OCI-LY3 (cell line): ENCODE measurements at regions not wholly inside any gene's neighbourhood (a gene's known extent, or its start where the extent isn't known, plus 50 kb on each side); places are given as distances from the start of the nearest gene placed in this dataset.

Experiments used
- H2AFZ ChIP-seq: fragments of 200-600, 300-600 bp; shearing (Covaris generic); 2 replicates; pipeline ENCODE4 v1.6.0; 2014; ENCODE audit warnings: antibody characterized with exemption, low read depth, low read length
- H3K27ac ChIP-seq: fragments of 200-600, 300-600 bp; sonication (generic); 2 replicates; pipeline ENCODE4 v1.5.1; 2014; ENCODE audit warnings: mild to moderate bottlenecking, low read length, moderate library complexity, mixed read lengths
- H3K27me3 ChIP-seq: fragments of 200-600, 300-600 bp; sonication (generic); 2 replicates; pipeline ENCODE4 v1.6.1; 2014; ENCODE audit warnings: low read depth, low read length, mixed read lengths
- H3K36me3 ChIP-seq: fragments of 200-600, 300-600 bp; sonication (generic); replicated peaks from 2 replicates; pipeline ENCODE3; 2014; ENCODE audit warnings: low read depth, low read length, mixed read lengths
- H3K4me1 ChIP-seq: fragments of 300-600, 200-600 bp; sonication (generic); 2 replicates; pipeline ENCODE4 v1.6.1; 2014; ENCODE audit warnings: low read length, mixed read lengths
- H3K4me2 ChIP-seq: fragments of 200-600, 300-600 bp; sonication (generic); 2 replicates; pipeline ENCODE4 v1.6.1; 2014; ENCODE audit warnings: low read length, mixed read lengths
- H3K4me3 ChIP-seq: fragments of 300-600, 200-600 bp; sonication (generic); 2 replicates; pipeline ENCODE4 v1.5.1; 2014; ENCODE audit warnings: antibody characterized with exemption, mild to moderate bottlenecking, low read length, moderate library complexity
- H3K79me2 ChIP-seq: fragments of 300-600, 200-600 bp; shearing (Covaris generic); 2 replicates; pipeline ENCODE4 v1.6.1; 2014; ENCODE audit warnings: mild to moderate bottlenecking, low read length, mixed read lengths
- H3K9ac ChIP-seq: fragments of 300-600, 200-600 bp; shearing (Covaris generic); 2 replicates; pipeline ENCODE4 v1.6.0; 2014; ENCODE audit warnings: mild to moderate bottlenecking, low read length, moderate library complexity
- H3K9me3 ChIP-seq: fragments of 200-600, 300-600 bp; shearing (Covaris generic); 2 replicates; pipeline ENCODE4 v1.6.1; 2014; ENCODE audit warnings: low read length, mixed read lengths; ENCODE audit not compliant: insufficient read depth
- H4K20me1 ChIP-seq: fragments of 200-600, 300-600 bp; sonication (generic); 2 replicates; pipeline ENCODE4 v1.6.1; 2016; ENCODE audit warnings: low read length, mixed read lengths; ENCODE audit not compliant: insufficient read depth
- CTCF ChIP-seq: fragments of 200-600, 300-600 bp; sonication (generic); IDR thresholded peaks from 2 replicates; pipeline ENCODE4 v1.5.1; 2014; ENCODE audit warnings: antibody characterized with exemption, low read length, low read depth
- EZH2phosphoT487 ChIP-seq: fragments of 200-600 bp; shearing (Covaris generic); IDR thresholded peaks from 2 replicates; pipeline ENCODE4 v1.6.1; 2018; ENCODE audit warnings: antibody characterized with exemption, mixed run types, low read depth

GRCh38 chr7:157470017-157470322 is 133.2 kb downstream of the DNAJB6 start:
- H3K4me2 ChIP-seq: no peak overlapping the region

GRCh38 chr7:157470701-157471131 is 133.9 kb downstream of the DNAJB6 start:
- no peaks in the 10 kb centered on the region for H3K79me2 ChIP-seq
- no peak overlapping the region for H2AFZ ChIP-seq
- H3K27ac ChIP-seq: no peak overlapping the region
- peaks cover 11% of the 10 kb centered on the region; the same call in 1 of the 2 replicates for H3K9me3 ChIP-seq
- TF ChIP-seq EZH2phosphoT487: no peak
- no peak for TF ChIP-seq CTCF
- H3K4me1 ChIP-seq: no peaks in the 10 kb centered on the region
- H3K9ac ChIP-seq: no peak overlapping the region
- H3K4me2 ChIP-seq: no peak overlapping the region
- H3K36me3 ChIP-seq: no peaks in the 10 kb centered on the region
- H4K20me1 ChIP-seq: no peaks in the 10 kb centered on the region
- no peak overlapping the region for H3K4me3 ChIP-seq
- H3K27me3 ChIP-seq: no peaks in the 10 kb centered on the region; the same call in 1 of the 2 replicates

More at GRCh38 chr7:157470017-157470322, 133.2 kb downstream of the DNAJB6 start:
- Histone ChIP-seq H3K4me3 (no peak overlapping the region), H4K20me1 (no peaks in the 10 kb centered on the region), H3K27me3 (no peaks in the 10 kb centered on the region; the same call in 1 of the 2 replicates), H3K4me1 (no peaks in the 10 kb centered on the region), H3K27ac (no peak overlapping the region), H3K9ac (no peak overlapping the region), H3K79me2 (no peaks in the 10 kb centered on the region), H2AFZ (no peak overlapping the region), H3K9me3 (peaks cover 11% of the 10 kb centered on the region; the same call in 1 of the 2 replicates), H3K36me3 (no peaks in the 10 kb centered on the region)
- no peak for TF ChIP-seq CTCF
- TF ChIP-seq EZH2phosphoT487: no peak

GRCh38 chr7:157471259-157472125 is 134.7 kb downstream of the DNAJB6 start:
- Histone ChIP-seq H2AFZ (no peak overlapping the region), H3K79me2 (no peaks in the 10 kb centered on the region), H3K4me3 (no peak overlapping the region), H3K9ac (no peak overlapping the region), H3K36me3 (no peaks in the 10 kb centered on the region), H4K20me1 (no peaks in the 10 kb centered on the region), H3K27ac (no peak overlapping the region), H3K4me1 (no peaks in the 10 kb centered on the region), H3K4me2 (no peak overlapping the region), H3K9me3 (peaks cover 11% of the 10 kb centered on the region; the same call in 1 of the 2 replicates), H3K27me3 (no peaks in the 10 kb centered on the region; the same call in 1 of the 2 replicates)
- no peak for TF ChIP-seq EZH2phosphoT487
- TF ChIP-seq CTCF: no peak

GRCh38 chr7:157472311-157473050 is 135.7 kb downstream of the DNAJB6 start:
- H4K20me1 ChIP-seq: no peaks in the 10 kb centered on the region
- TF ChIP-seq CTCF (no peak), EZH2phosphoT487 (no peak)
- peaks cover 2% of the 10 kb centered on the region; the same call in 1 of the 2 replicates for H3K4me1 ChIP-seq
- H3K4me3 ChIP-seq: no peak overlapping the region
- no peaks in the 10 kb centered on the region for H3K36me3 ChIP-seq
- H3K27me3 ChIP-seq: no peaks in the 10 kb centered on the region; the same call in 1 of the 2 replicates
- H3K4me2 ChIP-seq: no peak overlapping the region
- H3K9ac ChIP-seq: no peak overlapping the region
- peaks cover 11% of the 10 kb centered on the region; the same call in 1 of the 2 replicates for H3K9me3 ChIP-seq
- H3K27ac ChIP-seq: no peak overlapping the region
- no peak overlapping the region for H2AFZ ChIP-seq
- no peaks in the 10 kb centered on the region for H3K79me2 ChIP-seq
